Endothelial cell of umbilical vein (primary cell): ENCODE measurements at regions not wholly inside any gene's neighbourhood (a gene's known extent, or its start where the extent isn't known, plus 50 kb on each side); places are given as distances from the start of the nearest gene placed in this dataset.

Source experiments
- BruUV-seq: library from RNA; stranded (reverse); fragments of 400-500 nt; replicated peaks from 2 replicates; lab custom pipeline; 2021; lab: Mats Ljungman, UMichigan
- CTCF ChIA-PET: fragments of 300-600, 350-600 bp; sonication (Branson Sonifier 250); formaldehyde crosslinking; loops from one replicate; lab custom pipeline; 2021; ENCODE audit warnings: antibody characterized with exemption, inconsistent platforms; lab: Charles Lee
- POLR2A ChIA-PET: fragments of 300-600, 350-600 bp; sonication (Branson Sonifier 250); formaldehyde crosslinking; loops from one replicate; lab custom pipeline; 2021; ENCODE audit warnings: antibody characterized with exemption, inconsistent platforms; lab: Charles Lee
- DNase-seq: peaks from one replicate; pipeline ENCODE4 v3.0.0-alpha.2; 2011; ENCODE audit warnings: low read depth, low spot score
- FAIRE-seq: peaks from 2 replicates; lab custom pipeline; 2011; peaks lifted over from hg19 to GRCh38; lab: Jason Lieb, UNC
- H2AFZ ChIP-seq: 2 replicates; pipeline ENCODE4 v1.6.0; 2012; ENCODE audit warnings: low read depth, low read length, control low read depth, inconsistent platforms
- H3K27ac ChIP-seq: 2 replicates; pipeline ENCODE4 v1.5.1; 2011; ENCODE audit warnings: low read depth, mild to moderate bottlenecking, control low read depth, low read length, moderate library complexity; ENCODE audit not compliant: insufficient read depth
- H3K27me3 ChIP-seq, 2 experiments: 2 replicates each; pipeline versions ENCODE4 v1.6.0 to v1.6.1; 2011; ENCODE audit warnings: low read length in 2 of 2, mixed read lengths in 1 of 2; ENCODE audit not compliant: control insufficient read depth in 2 of 2, insufficient read depth in 2 of 2
- H3K36me3 ChIP-seq, 2 experiments: 2 replicates in 1 of 2; 3 replicates in 1 of 2; pipeline ENCODE4 v1.5.1; 2011; ENCODE audit warnings: low read length in 2 of 2, mild to moderate bottlenecking in 1 of 2, moderate library complexity in 1 of 2; ENCODE audit not compliant: control insufficient read depth in 2 of 2, insufficient read depth in 2 of 2; ENCODE audit errors: extremely low read depth in 1 of 2
- H3K4me1 ChIP-seq: 3 replicates; pipeline ENCODE4 v1.5.1; 2011; ENCODE audit warnings: mild to moderate bottlenecking, low read length; ENCODE audit not compliant: control insufficient read depth, insufficient read depth; ENCODE audit errors: extremely low read depth
- H3K4me2 ChIP-seq: 2 replicates; pipeline ENCODE4 v1.6.1; 2011; ENCODE audit warnings: low read length, control low read depth, mixed read lengths; ENCODE audit not compliant: insufficient read depth
- H3K4me3 ChIP-seq, 3 experiments: fragments of 200-600 bp in 1 of 3; sonication (generic), shearing (Covaris generic) in 1 of 3; replicated peaks in 1 of 3; 2 replicates each; pipeline ENCODE4 v1.5.1; 2011 to 2016; ENCODE audit warnings: control low read depth in 3 of 3, low read length in 3 of 3, mild to moderate bottlenecking in 2 of 3, inconsistent platforms in 1 of 3, low read depth in 1 of 3, moderate library complexity in 1 of 3; ENCODE audit not compliant: insufficient read depth in 1 of 3
- H3K79me2 ChIP-seq: 2 replicates; pipeline ENCODE4 v1.6.0; 2012; ENCODE audit warnings: low read length, inconsistent platforms; ENCODE audit not compliant: control insufficient read depth, insufficient read depth
- H3K9ac ChIP-seq: replicated peaks from 2 replicates; pipeline ENCODE3; 2011; ENCODE audit warnings: low read length, control low read depth; ENCODE audit not compliant: insufficient read depth; ENCODE audit errors: extremely low read depth
- H3K9me1 ChIP-seq: replicated peaks from 3 replicates; pipeline ENCODE4 v1.6.0; 2011; ENCODE audit warnings: mild to moderate bottlenecking, low read length; ENCODE audit not compliant: control insufficient read depth, insufficient read depth; ENCODE audit errors: extremely low read depth
- H3K9me3 ChIP-seq: replicated peaks from 2 replicates; pipeline ENCODE4 v1.5.1; 2012; ENCODE audit warnings: low read length, inconsistent platforms; ENCODE audit not compliant: control insufficient read depth, insufficient read depth
- H4K20me1 ChIP-seq: replicated peaks from 2 replicates; pipeline ENCODE3; 2011; ENCODE audit warnings: mild to moderate bottlenecking, low read length; ENCODE audit not compliant: control insufficient read depth, insufficient read depth; ENCODE audit errors: extremely low read depth
- CTCF ChIP-seq, 2 donors: IDR thresholded peaks; 1 replicate in 1 of 2; 2 replicates in 1 of 2; pipeline ENCODE4 v1.5.1; 2011; ENCODE audit warnings: low read length in 2 of 2, mild to moderate bottlenecking in 2 of 2, moderate library complexity in 2 of 2, control low read depth in 1 of 2, inconsistent platforms in 1 of 2, low read depth in 1 of 2; ENCODE audit not compliant: insufficient read depth in 1 of 2; ENCODE audit errors: extremely low read depth in 1 of 2
- EZH2 ChIP-seq: IDR thresholded peaks from 2 replicates; pipeline ENCODE4 v1.6.1; 2012; ENCODE audit warnings: borderline replicate concordance, low read depth, mild to moderate bottlenecking, moderate library complexity, low read length, inconsistent platforms; ENCODE audit not compliant: severe bottlenecking
- FOS ChIP-seq: IDR thresholded peaks from 2 replicates; pipeline ENCODE4 v1.6.1; 2011; ENCODE audit warnings: mild to moderate bottlenecking, low read length, moderate library complexity, borderline replicate concordance; ENCODE audit not compliant: insufficient read depth
- GATA2 ChIP-seq: IDR thresholded peaks from 2 replicates; pipeline ENCODE4 v1.7.0; 2011; ENCODE audit warnings: low read depth, mild to moderate bottlenecking, moderate library complexity, mixed read lengths, low read length; ENCODE audit not compliant: insufficient read length, insufficient read depth
- JUN ChIP-seq: IDR thresholded peaks from 2 replicates; pipeline ENCODE4 v1.6.1; 2011; ENCODE audit warnings: borderline replicate concordance, low read depth; ENCODE audit not compliant: insufficient read length, insufficient read depth
- POLR2A ChIP-seq: IDR thresholded peaks from 2 replicates; pipeline ENCODE4 v1.6.1; 2012; ENCODE audit warnings: low read depth, mild to moderate bottlenecking, control low read depth, low read length
- POLR2AphosphoS5 ChIP-seq: IDR thresholded peaks from 2 replicates; pipeline ENCODE4 v1.6.1; 2012; ENCODE audit warnings: low read depth, mild to moderate bottlenecking, control low read depth, low read length, moderate library complexity; ENCODE audit not compliant: insufficient read depth
- dilution Hi-C: fragments of 300-500 bp; cut with MboI; formaldehyde crosslinking; loops from one replicate; pipeline ENCODE4 v1.15.0; 2019; ENCODE audit warnings: low sequenced_read_pairs; ENCODE audit not compliant: extremely low pct_ligation_motif_present
- intact Hi-C: fragments of 100-400 bp; cut with micrococcal nuclease; formaldehyde crosslinking; loops from one replicate; pipeline ENCODE4 v1.10.0; 2022

GRCh38 chr4:180898305-180898704, 1344.9 kb upstream of the TENM3 start:
- ChIA-PET CTCF (no interaction called here), POLR2A (no interaction called here)
- Histone ChIP-seq H3K4me2 (no peak overlapping the region), H3K79me2 (no peaks in the 10 kb centered on the region), H2AFZ (no peak overlapping the region), H3K27me3 (no peaks in the 10 kb centered on the region), H3K4me1 (no peaks in the 10 kb centered on the region), H3K4me3 (no peak overlapping the region), H3K9ac (no peak overlapping the region), H3K9me3 (peaks cover 1% of the 10 kb centered on the region), H4K20me1 (no peaks in the 10 kb centered on the region), H3K9me1 (no peaks in the 10 kb centered on the region), H3K36me3 (no peaks in the 10 kb centered on the region), H3K27ac (no peak overlapping the region)
- no TSS peak for BruUV-seq
- DNase-seq (no peak), FAIRE-seq (no peak)
- TF ChIP-seq POLR2A (no peak), FOS (no peak), CTCF (IDR thresholded peaks at IDR 0.05; ENCODE audit: extremely low read depth in 1 of 2, insufficient read depth in 1 of 2, low read depth in 1 of 2, low read length in 2 of 2) (no peak), POLR2AphosphoS5 (no peak)
- intact Hi-C loops = no loop called here
- dilution Hi-C loops = no loop called here

GRCh38 chr4:180900781-180901180, 1342.4 kb upstream of the TENM3 start:
- intact Hi-C loops = no loop called here
- H3K27me3 ChIP-seq = no peaks in the 10 kb centered on the region
- H3K27ac ChIP-seq = no peak overlapping the region
- FAIRE-seq (no peak), DNase-seq (no peak)
- no TSS peak for BruUV-seq
- POLR2A ChIA-PET = no interaction called here
- dilution Hi-C loops = no loop called here
- H2AFZ ChIP-seq = no peak overlapping the region
- no peaks in the 10 kb centered on the region for H3K36me3 ChIP-seq
- H3K4me1 ChIP-seq = no peaks in the 10 kb centered on the region
- no peak overlapping the region for H3K4me3 ChIP-seq
- CTCF ChIA-PET = no interaction called here
- H3K79me2 ChIP-seq = no peaks in the 10 kb centered on the region
- no peak for TF ChIP-seq EZH2
- no peak for TF ChIP-seq JUN
- no peak for TF ChIP-seq GATA2
- no peak for TF ChIP-seq POLR2A
- no peaks in the 10 kb centered on the region for H4K20me1 ChIP-seq
- H3K9me1 ChIP-seq = no peaks in the 10 kb centered on the region
- no peak overlapping the region for H3K4me2 ChIP-seq
- no peak overlapping the region for H3K9ac ChIP-seq
- H3K9me3 ChIP-seq = peaks cover 1% of the 10 kb centered on the region
